ENCODE measurements at regions not wholly inside any gene's neighbourhood (a gene's known extent, or its start where the extent isn't known, plus 50 kb on each side); places are given as distances from the start of the nearest gene placed in this dataset.
"Not testable (repeated sequence)": the region's sequence is repeated elsewhere in the genome, so short reads cannot be mapped to it uniquely, and the experiment has no call there.

- no peak for DNase-seq
Measured at GRCh38 chr14:48709277-48709785, 876.8 kb downstream of the RPS29 start.

- DNase-seq, result no peak
Measured at GRCh38 chr14:48704639-48705038, 881.5 kb downstream of the RPS29 start.

DNA sequence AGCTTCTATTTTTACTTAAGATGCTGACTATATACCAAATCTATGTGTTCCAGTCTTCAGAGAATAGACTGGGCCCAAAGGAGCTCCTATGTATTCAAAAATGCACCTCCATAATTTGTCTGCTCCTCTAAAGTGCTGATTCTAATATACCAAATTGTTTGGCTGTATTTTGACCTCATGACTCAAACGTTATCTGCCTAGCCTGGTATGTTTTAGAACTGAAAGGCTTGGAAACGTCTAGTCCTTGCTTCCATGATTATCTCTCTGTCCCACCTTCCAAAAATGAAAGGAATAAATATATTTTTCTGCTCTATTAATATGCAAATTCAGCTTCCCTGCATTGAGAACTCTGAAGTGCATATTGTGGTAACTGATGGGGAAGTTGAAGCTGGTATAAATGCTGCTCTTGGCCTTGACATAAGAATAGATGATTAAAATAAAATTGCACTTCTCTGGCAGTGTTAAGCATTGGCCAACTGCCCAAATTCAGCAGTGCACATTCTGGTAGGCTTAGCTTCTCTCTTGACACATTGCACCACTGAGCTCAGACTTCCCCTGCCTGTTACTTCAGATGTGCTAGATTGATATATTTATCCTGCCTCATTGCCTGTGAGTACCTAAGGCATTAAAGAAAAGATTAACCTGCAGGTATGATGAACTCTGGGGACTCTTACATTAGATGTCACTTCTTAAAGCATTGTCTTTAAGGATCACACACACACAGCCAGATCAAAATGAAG lies 882.3 kb downstream of the RPS29 start:
- DNase-seq, result no peak

GRCh38 chr14:48697362-48697761 lies 888.8 kb downstream of the RPS29 start:
- not testable (repeated sequence) for DNase-seq

DNA sequence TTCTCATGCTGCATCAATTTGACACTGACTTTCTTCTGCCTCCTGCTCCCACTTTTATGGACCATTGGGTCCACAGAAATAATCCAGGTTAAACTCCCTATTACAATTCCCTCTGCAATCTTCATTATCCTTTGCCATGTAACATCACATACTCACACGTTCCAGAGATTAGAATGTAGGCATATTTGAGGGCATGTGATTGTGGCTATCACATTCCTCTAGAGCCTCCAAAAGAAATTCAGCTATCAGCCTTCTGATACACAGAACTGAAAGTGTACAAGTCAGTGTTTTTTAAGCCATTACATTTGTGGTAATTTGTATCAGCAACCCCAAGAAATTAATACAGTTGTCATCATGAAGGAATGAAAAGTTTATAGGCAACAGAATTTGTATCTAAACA lies 892.4 kb downstream of the RPS29 start:
- DNase-seq, result no peak

GRCh38 chr14:48690349-48690748 lies 895.8 kb downstream of the RPS29 start:
- no peak for DNase-seq

DNA sequence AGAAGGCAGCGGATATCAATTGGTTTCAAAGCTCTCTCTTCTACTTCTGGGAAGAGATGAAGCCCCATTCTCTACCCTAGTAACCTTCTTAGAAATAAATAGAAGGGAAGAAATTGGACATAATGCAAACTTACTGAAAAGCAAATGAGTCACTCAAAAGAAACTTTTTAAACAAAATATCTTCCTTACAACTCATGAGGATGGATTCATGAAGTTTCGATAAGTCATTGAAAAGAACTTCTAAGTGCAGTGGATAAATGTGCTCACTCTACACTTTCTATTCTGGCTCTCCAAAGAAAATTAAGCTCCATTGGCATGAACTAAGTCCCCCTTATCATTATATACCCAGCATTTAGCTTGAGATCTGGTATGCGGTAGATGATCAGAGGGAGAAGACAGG lies 899.5 kb downstream of the RPS29 start:
- DNase-seq, result no peak

DNA sequence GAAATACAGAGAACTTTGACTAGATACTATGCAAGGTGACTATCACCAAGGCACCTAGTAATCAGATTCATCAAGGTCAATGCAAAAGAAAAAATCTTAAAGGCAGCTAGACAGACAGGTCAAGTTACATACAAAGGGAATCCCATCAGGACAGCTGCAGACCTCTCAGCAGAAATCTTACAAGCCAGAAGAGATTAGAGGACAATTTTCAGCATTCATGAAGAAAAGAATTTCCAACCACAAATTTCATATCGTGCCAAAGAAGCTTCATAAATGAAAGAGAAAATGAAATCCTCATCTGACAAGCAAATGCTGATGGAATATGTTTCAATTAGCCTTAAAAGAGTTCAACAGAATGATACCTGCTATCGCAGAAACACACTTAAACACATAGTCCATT lies 913.7 kb downstream of the RPS29 start:
- DNase-seq, result no peak

DNA sequence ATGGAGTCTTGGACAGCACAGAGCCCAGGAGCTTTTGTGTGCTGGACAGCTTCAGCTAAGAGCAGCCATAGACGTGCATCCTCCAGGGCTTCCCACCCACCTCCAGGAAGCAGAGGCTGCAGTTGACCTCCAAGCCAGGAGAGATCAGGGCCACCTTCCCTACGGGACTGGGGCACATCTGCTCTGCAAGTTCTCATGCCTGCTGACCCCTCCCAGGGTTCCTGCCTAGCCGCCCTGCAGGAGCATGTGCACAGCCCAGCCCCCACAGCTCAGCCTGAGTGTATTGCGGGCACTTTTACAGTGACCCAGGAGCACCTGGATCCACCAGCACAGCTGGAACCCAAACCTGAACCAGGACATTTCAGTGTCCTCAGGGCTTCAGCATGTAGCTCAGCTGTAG lies 915.2 kb downstream of the RPS29 start:
- no peak for DNase-seq

DNA sequence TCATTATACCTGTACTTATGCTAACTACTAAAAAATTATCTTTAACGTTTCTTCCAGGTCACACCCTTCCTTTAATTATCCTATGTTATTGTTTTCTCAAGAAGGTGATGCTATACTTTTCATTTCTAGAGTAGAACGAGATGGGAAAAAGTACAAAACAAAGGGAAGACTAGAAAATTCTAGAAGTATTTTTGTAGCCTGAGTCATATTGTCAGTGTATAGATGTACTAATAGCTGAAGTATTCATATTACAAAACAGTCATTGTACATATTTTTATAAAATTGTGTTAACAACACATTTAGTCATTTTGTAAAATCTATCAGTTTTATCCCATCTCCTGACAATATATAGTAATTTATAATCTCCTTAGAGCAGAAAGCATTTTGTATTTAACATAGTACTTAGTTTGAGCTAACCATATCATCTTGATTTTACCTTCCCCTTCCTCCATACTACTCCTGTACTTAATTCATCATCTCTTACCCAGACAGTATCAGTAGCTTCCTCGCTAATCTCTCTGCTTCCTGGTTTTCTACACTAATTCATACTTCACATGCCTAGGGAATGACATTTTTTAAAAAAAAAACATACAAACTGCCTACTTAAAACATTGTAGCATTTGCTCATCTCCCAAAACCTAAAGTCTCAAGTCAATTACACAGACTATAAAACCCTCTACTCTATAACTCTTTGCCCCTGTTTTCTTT lies 920.9 kb downstream of the RPS29 start:
- DNase-seq, result no peak

GRCh38 chr14:48643241-48643640 lies 942.9 kb downstream of the RPS29 start:
- DNase-seq, result no peak

GRCh38 chr14:48628870-48629269 lies 953.5 kb upstream of the MDGA2 start:
- no peak for DNase-seq

DNA sequence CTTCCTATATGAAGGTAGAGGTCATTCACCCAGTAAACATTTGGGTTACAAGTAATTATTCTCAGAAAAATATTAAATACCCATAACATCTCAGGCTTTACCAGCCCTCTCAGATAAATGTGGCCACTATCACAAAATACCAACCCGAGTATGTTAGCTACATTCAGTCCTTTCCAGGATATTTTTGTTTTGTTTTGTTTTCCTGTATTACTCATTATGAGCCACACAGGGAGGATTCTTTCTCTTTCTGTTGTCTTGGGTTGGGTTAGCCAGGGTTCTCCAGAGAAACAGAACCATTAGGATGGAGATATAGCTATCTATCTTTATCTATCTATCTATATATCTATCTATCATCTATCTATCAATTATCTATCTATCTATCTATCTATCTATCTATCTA lies 947.6 kb upstream of the MDGA2 start:
- DNase-seq, result no peak

DNA sequence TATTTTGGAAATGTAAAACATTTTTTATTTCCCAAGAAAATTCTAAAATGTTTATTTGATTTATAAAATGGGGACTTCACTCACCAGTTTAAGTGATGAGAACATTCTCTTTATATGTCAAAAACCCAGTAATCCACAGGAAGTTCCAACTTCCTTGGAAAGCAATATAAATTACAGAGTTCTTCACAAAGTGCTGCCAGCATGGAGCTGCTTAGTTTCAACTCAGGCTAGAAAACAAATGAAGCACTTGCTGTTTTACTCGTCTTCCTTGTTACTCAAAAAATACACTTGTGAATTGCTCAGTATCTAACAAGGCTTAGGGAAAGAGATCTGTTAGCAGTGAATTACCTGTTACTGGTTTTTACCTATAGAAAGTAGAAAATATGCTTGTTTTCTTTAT lies 942.7 kb upstream of the MDGA2 start:
- no peak for DNase-seq

DNA sequence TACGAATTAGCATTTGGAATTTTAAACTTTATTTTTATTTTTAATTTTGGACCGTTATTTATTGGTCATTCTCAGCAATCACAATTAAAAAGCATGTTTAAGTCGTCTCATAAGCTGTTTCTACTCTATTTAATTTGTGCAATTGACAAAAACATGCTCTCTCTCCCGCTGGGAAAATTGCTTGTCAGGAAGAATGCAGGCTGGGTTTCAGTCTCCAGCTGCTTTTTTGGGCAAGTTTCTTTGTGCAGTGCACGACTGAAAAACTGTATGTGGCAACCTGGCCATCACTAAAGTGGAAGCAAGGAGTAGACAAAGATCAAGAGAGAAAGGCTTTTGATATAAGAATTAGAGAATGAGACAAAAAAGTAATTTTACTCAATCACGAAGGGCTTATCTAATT lies 941.5 kb upstream of the MDGA2 start:
- no peak for DNase-seq

GRCh38 chr14:48615618-48616017 lies 940.2 kb upstream of the MDGA2 start:
- DNase-seq, result no peak

DNA sequence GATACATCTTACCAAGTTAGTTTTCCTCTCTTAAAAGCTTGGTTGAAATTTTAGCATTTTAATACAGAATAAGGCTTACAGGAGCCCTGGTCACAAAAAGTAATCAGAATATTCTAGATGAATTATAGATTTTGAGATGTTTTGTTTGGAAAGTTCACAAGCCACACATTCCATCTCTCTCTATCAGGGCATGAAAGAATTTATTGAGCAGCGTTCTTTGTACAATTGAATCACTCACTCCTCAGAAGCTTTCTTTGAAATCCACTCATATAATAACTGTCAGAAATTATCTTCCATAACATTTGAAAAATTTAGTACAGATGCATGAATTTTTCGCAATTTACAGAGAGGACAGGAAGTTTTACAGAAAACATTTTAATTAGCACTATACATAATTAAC lies 938.6 kb upstream of the MDGA2 start:
- DNase-seq, result no peak

- DNase-seq, result not testable (repeated sequence)
Measured at GRCh38 chr14:48606960-48607359, 931.6 kb upstream of the MDGA2 start.

DNA sequence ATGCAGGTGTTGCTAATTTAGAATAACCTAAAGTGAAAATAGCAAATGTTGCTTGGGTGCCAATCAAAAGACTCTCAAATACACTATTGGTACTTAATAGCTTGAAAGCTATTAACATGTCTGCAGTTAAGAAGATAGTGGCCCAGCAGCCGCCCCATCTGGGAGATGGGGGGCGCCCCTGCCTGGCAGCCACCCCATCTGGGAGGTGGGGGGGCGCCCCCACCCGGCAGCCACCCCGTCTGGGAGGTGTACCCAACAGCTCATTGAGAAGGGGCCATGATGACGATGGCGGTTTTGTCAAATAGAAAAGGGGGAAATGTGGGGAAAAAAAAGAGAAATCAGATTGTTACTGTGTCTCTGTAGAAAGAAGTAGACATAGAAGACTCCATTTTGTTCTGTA lies 923.1 kb upstream of the MDGA2 start:
- DNase-seq, result no peak

DNA sequence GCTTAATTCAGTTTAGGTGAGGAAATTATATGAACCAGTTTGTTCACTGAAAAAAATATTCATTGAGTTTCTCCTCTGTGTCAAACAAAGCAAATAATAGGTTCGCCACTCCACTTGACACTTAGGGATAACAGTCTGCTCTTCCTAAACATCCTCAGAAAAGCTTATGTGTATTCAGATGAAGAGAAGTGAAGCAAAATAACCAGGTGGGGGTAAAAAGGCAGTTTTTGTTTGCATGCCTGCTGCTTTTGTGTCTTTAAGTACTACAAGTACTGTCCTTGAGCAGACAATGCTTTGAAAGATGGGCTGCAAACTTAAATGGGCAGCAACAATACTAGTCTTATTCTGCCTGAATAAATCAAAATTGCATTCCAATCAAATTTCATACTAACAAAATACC lies 910.7 kb upstream of the MDGA2 start:
- no peak for DNase-seq

DNA sequence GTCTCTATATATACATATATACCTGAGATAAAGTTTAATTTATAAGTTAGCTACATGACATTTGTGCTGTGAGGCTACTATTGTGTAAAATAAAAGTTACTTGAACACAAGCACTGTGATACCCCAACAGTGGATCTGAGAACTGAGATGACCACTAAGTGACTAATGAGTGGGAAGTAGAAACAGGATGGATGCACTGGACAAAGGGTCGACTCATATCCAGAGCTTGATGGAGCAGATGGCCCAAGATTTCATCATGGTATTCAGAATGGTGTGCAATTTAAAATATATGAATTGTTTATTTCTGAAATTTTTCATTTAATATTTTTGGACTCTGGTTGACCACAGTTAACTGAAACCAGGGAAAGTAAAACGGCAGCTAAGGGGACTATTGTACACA lies 908.6 kb upstream of the MDGA2 start:
- DNase-seq, result no peak

DNA sequence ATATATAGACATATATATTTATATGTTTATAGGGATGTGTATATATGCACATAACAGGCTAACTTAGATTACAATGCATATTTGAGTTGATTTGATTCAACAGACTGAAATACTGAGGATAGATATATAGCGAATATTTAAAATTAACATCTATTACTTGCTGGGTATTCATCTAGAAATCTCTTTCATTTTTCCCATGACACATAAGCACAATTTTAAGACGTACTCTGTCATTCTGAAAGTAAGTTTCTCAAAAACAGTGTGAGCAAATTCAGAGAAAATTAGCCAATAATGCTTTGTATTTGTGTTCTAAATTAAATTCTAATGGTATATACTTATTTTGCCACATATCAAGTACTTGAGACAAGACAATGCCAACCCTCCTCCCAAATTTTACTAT lies 907.5 kb upstream of the MDGA2 start:
- no peak for DNase-seq

DNA sequence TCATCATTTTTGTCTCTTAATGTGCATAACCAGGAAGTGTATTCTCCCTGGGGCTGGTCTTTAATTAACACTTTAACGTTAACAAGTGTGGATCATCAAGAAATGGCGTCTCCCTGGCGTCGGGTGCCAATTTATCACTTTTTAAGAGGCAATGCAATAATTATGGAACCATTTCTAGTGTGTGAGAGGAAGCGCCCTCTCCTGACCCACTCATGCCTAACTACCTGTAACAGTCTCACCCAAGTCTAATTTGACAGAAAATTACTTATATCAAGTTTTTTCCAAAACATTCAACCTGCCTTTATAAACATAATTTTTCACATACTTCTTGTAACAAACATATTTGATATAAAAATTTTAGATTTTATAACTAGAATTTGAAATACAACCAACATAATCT lies 905.3 kb upstream of the MDGA2 start:
- no peak for DNase-seq

DNA sequence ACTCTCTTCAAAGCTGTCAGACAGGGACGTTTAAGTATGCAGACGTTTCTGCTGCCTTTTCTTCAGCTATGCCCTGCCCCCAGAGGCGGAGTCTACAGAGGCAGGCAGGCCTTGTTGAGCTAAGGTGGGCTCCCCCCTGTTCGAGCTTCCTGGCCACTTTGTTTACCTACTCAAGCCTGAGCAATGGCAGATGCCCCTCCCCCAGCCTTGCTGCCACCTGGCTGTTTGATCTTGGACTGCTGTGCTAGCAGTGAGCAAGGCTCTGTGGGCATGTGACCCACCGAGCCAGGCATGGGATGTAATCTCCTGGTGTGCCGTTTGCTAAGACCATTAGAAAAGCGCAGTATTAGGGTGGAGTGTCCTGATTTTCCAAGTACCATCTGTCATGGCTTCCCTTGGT lies 900.4 kb upstream of the MDGA2 start:
- no peak for DNase-seq

All from occipital lobe (tissue), 1 donor.